ENCODE measurements at regions not wholly inside any gene's neighbourhood (a gene's known extent, or its start where the extent isn't known, plus 50 kb on each side); places are given as distances from the start of the nearest gene placed in this dataset.

DNA sequence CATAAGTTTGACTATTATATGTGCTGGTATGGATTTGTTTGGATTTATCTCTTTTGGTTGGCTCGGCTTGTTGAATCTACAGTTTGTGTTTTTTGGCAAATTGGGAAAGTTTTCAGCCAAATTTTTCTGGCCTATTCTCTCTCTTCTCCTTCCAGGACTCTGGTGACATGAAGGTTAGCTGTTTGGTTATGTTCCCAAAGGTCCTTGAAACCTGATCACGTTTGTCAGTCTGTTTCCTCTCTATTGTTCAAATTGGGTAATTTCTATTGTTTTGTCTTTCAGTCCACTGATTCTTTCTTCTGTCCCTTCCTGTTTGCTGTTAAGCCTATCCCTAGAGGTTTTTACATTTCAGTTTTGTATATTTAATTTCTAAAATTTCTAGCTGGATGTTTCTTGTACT lies 81.5 kb upstream of the SHISA2 start (continued):
- TF ChIP-seq, protein P1, sequence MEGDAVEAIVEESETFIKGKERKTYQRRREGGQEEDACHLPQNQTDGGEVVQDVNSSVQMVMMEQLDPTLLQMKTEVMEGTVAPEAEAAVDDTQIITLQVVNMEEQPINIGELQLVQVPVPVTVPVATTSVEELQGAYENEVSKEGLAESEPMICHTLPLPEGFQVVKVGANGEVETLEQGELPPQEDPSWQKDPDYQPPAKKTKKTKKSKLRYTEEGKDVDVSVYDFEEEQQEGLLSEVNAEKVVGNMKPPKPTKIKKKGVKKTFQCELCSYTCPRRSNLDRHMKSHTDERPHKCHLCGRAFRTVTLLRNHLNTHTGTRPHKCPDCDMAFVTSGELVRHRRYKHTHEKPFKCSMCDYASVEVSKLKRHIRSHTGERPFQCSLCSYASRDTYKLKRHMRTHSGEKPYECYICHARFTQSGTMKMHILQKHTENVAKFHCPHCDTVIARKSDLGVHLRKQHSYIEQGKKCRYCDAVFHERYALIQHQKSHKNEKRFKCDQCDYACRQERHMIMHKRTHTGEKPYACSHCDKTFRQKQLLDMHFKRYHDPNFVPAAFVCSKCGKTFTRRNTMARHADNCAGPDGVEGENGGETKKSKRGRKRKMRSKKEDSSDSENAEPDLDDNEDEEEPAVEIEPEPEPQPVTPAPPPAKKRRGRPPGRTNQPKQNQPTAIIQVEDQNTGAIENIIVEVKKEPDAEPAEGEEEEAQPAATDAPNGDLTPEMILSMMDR (conservative IDR thresholded peaks at IDR 0.05; ENCODE audit: low read depth in 2 of 2) = no peak
- no peak for TF ChIP-seq ZNF331 (CRISPR knock-in tag; IDR thresholded peaks at IDR 0.05; ENCODE audit: low read depth)
- no peak for TF ChIP-seq NANOG (IDR thresholded peaks at IDR 0.05; ENCODE audit: borderline replicate concordance)
- TF ChIP-seq POLR2AphosphoS5 (IDR thresholded peaks at IDR 0.05; ENCODE audit: low read depth) = no peak
- TF ChIP-seq ZNF114 (CRISPR knock-in tag; IDR thresholded peaks at IDR 0.05) = no peak
- TF ChIP-seq JUNB (IDR thresholded peaks at IDR 0.05; ENCODE audit: unreplicated experiment) = no peak
- no peak for TF ChIP-seq EZH2phosphoT487 (IDR thresholded peaks at IDR 0.05; ENCODE audit: unreplicated experiment)

GRCh38 chr13:26132756-26133155 lies 80.9 kb upstream of the SHISA2 start:
- Histone ChIP-seq H3K27ac (ENCODE audit: low read depth) (no peak overlapping the region), H3K4me3 (no peak overlapping the region), H3K9me2 (ENCODE audit: insufficient read depth) (no peaks in the 10 kb centered on the region), H3K27me3 (ENCODE audit: insufficient read depth) (no peaks in the 10 kb centered on the region), H3K79me2 (replicated peaks; ENCODE audit: insufficient read depth) (no peaks in the 10 kb centered on the region), H3K4me2 (peak overlapping the region; percentile 27), H3K36me3 (ENCODE audit: insufficient read depth) (no peaks in the 10 kb centered on the region), H3F3A (replicated peaks; ENCODE audit: low read depth) (no peaks in the 10 kb centered on the region), H3K4me1 (ENCODE audit: insufficient read depth) (peaks cover 23% of the 10 kb centered on the region), H4K20me1 (replicated peaks; ENCODE audit: insufficient read depth) (no peaks in the 10 kb centered on the region), H2AFZ (no peak overlapping the region)
- no peaks in the 10 kb centered on the region for H3K27me3 Mint-ChIP-seq (ENCODE audit: insufficient read depth, low read depth, poor library complexity)
- no peak overlapping the region for H3K4me3 Mint-ChIP-seq
- no peak overlapping the region for H3K27ac Mint-ChIP-seq
- TF ChIP-seq JUNB (IDR thresholded peaks at IDR 0.05; ENCODE audit: unreplicated experiment) = no peak
- TF ChIP-seq, protein P1 (conservative IDR thresholded peaks at IDR 0.05; ENCODE audit: low read depth in 2 of 2) = peak; percentile 13 to 41; a peak in 2 of 4 replicates
- H3K36me3 Mint-ChIP-seq (ENCODE audit: low read depth) = no peaks in the 10 kb centered on the region
- H3K4me1 Mint-ChIP-seq = peaks cover 22% of the 10 kb centered on the region
- DNase-seq (ENCODE audit: low spot score) (peak; percentile 46), ATAC-seq (no peak; the same call in 2 of the 3 replicates)
- no peaks in the 10 kb centered on the region; the same call in 2 of the 3 replicates for H3K9me3 Mint-ChIP-seq

- H3K4me2 ChIP-seq = no peak overlapping the region
- H4K20me1 ChIP-seq (replicated peaks; ENCODE audit: insufficient read depth) = no peaks in the 10 kb centered on the region
- H3K4me1 Mint-ChIP-seq = peaks cover 17% of the 10 kb centered on the region
- no peak overlapping the region for H3K4me3 ChIP-seq
- no peak overlapping the region for H2AFZ ChIP-seq
- no peaks in the 10 kb centered on the region for H3K27me3 Mint-ChIP-seq (ENCODE audit: insufficient read depth, low read depth, poor library complexity)
- H3K9me3 Mint-ChIP-seq = no peaks in the 10 kb centered on the region; the same call in 2 of the 3 replicates
- no peak overlapping the region for H3K27ac Mint-ChIP-seq
- ATAC-seq (no peak), DNase-seq (ENCODE audit: low spot score) (no peak)
- no peaks in the 10 kb centered on the region for H3K79me2 ChIP-seq (replicated peaks; ENCODE audit: insufficient read depth)
- no peak overlapping the region for H3K4me3 Mint-ChIP-seq
- H3K4me1 ChIP-seq (ENCODE audit: insufficient read depth) = peaks cover 17% of the 10 kb centered on the region
- H3K36me3 ChIP-seq (ENCODE audit: insufficient read depth) = no peaks in the 10 kb centered on the region
- no peaks in the 10 kb centered on the region for H3K36me3 Mint-ChIP-seq (ENCODE audit: low read depth)
- no peaks in the 10 kb centered on the region for H3F3A ChIP-seq (replicated peaks; ENCODE audit: low read depth)
- H3K27ac ChIP-seq (ENCODE audit: low read depth) = no peak overlapping the region
- no peaks in the 10 kb centered on the region for H3K27me3 ChIP-seq (ENCODE audit: insufficient read depth)
- H3K9me2 ChIP-seq (ENCODE audit: insufficient read depth) = no peaks in the 10 kb centered on the region; the same call in 1 of the 2 replicates
- TF ChIP-seq CREB1 (CRISPR knock-in tag; IDR thresholded peaks at IDR 0.05; ENCODE audit: low read depth) (no peak), ZNF114 (CRISPR knock-in tag; IDR thresholded peaks at IDR 0.05) (no peak), EZH2phosphoT487 (IDR thresholded peaks at IDR 0.05; ENCODE audit: unreplicated experiment) (no peak), REST (IDR thresholded peaks at IDR 0.05; ENCODE audit: unreplicated experiment) (no peak), ETS1 (IDR thresholded peaks at IDR 0.05) (no peak)
- TF ChIP-seq, protein P1 (conservative IDR thresholded peaks at IDR 0.05; ENCODE audit: low read depth in 2 of 2) = no peak
Observed at GRCh38 chr13:26128676-26129075, 76.9 kb upstream of the SHISA2 start.

Data from GM23338 (cell line).